Naive thymus-derived CD8-positive, alpha-beta T cell (primary cell): ENCODE measurements at regions not wholly inside any gene's neighbourhood (a gene's known extent, or its start where the extent isn't known, plus 50 kb on each side); places are given as distances from the start of the nearest gene placed in this dataset.
"Not testable (repeated sequence)": the region's sequence is repeated elsewhere in the genome, so short reads cannot be mapped to it uniquely, and the experiment has no call there.

Source experiments
- ATAC-seq, 2 donors: fragments of 150-1000 bp; cut with Tn5 transposase in 1 of 2; sonication (Bioruptor Pico), chemical (Tn5 transposase) in 1 of 2; 1 replicate in 1 of 2; 2 replicates in 1 of 2; pipeline ENCODE4 v1.10.0; 2021; ENCODE audit warnings: mild to moderate bottlenecking in 2 of 2, moderate library complexity in 2 of 2
- POLR2A ChIA-PET: fragments of 350-600 bp; sonication (Branson Sonifier 250); formaldehyde crosslinking; loops from one replicate; lab custom pipeline; 2021; ENCODE audit warnings: antibody characterized with exemption; lab: Charles Lee
- DNase-seq, 10 donors: peaks; one replicate each; pipeline versions ENCODE4 v3.0.0 to v3.0.0-alpha.2; 2020 to 2022
- H3K27ac Mint-ChIP-seq, 10 donors: one replicate each; pipeline ENCODE4 v1.8.0; 2020 to 2022; ENCODE audit warnings: mild to moderate bottlenecking in 10 of 10, mixed read lengths in 10 of 10, moderate library complexity in 4 of 10, inconsistent platforms in 1 of 10
- H3K27me3 Mint-ChIP-seq, 5 donors: one replicate each; pipeline ENCODE4 v1.8.0; 2021 to 2022; ENCODE audit warnings: mixed read lengths in 5 of 5
- H3K36me3 Mint-ChIP-seq, 3 donors: one replicate each; pipeline ENCODE4 v1.8.0; 2020 to 2022; ENCODE audit warnings: mixed read lengths in 3 of 3, mild to moderate bottlenecking in 2 of 3, inconsistent platforms in 1 of 3
- H3K4me1 Mint-ChIP-seq, 4 donors: one replicate each; pipeline ENCODE4 v1.8.0; 2021 to 2022; ENCODE audit warnings: mixed read lengths in 4 of 4
- H3K4me3 Mint-ChIP-seq, 10 donors: one replicate each; pipeline ENCODE4 v1.8.0; 2020 to 2022; ENCODE audit warnings: mild to moderate bottlenecking in 10 of 10, mixed read lengths in 10 of 10, moderate library complexity in 6 of 10, inconsistent platforms in 1 of 10
- H3K9me3 Mint-ChIP-seq, 9 donors: one replicate each; pipeline ENCODE4 v1.8.0; 2020 to 2022; ENCODE audit warnings: mixed read lengths in 9 of 9, mild to moderate bottlenecking in 3 of 9, inconsistent platforms in 1 of 9, moderate library complexity in 1 of 9

GRCh38 chr4:49117951-49118350 is 131.9 kb downstream of the CWH43 start:
- H3K36me3 Mint-ChIP-seq = peaks cover 0 to 35% (median 15%) of the 10 kb centered on the region in 3 donors
- ATAC-seq, H3K4me3 Mint-ChIP-seq, H3K27me3 Mint-ChIP-seq, POLR2A ChIA-PET, DNase-seq, H3K27ac Mint-ChIP-seq: not testable (repeated sequence)
- H3K9me3 Mint-ChIP-seq = peaks cover 17 to 80% (median 61%) of the 10 kb centered on the region in 9 donors
- H3K4me1 Mint-ChIP-seq = peaks cover 0 to 17% (median 2%) of the 10 kb centered on the region in 4 donors

- Mint-ChIP-seq H3K4me1 (peaks cover 0 to 17% (median 2%) of the 10 kb centered on the region in 4 donors), H3K9me3 (peaks cover 17 to 78% (median 60%) of the 10 kb centered on the region in 9 donors), H3K36me3 (peaks cover 0 to 35% (median 15%) of the 10 kb centered on the region in 3 donors)
- H3K27ac Mint-ChIP-seq, H3K4me3 Mint-ChIP-seq, H3K27me3 Mint-ChIP-seq, POLR2A ChIA-PET: not testable (repeated sequence)
- ATAC-seq = peak in 1 of 2 donors; percentile 61
- peak in 1 of 10 donors; percentile 61 for DNase-seq
Observed at GRCh38 chr4:49118379-49119212, 132.5 kb downstream of the CWH43 start.

GRCh38 chr4:49119345-49119744 is 133.3 kb downstream of the CWH43 start:
- ATAC-seq, H3K4me3 Mint-ChIP-seq, H3K27ac Mint-ChIP-seq, H3K27me3 Mint-ChIP-seq, DNase-seq, POLR2A ChIA-PET: not testable (repeated sequence)
- Mint-ChIP-seq H3K9me3 (peaks cover 17 to 73% (median 56%) of the 10 kb centered on the region in 9 donors), H3K36me3 (peaks cover 0 to 33% (median 15%) of the 10 kb centered on the region in 3 donors), H3K4me1 (peaks cover 0 to 17% (median 2%) of the 10 kb centered on the region in 4 donors)

GRCh38 chr4:49120042-49120779 is 134.1 kb downstream of the CWH43 start:
- H3K27ac Mint-ChIP-seq, ATAC-seq, H3K4me3 Mint-ChIP-seq, DNase-seq, POLR2A ChIA-PET, H3K27me3 Mint-ChIP-seq: not testable (repeated sequence)
- Mint-ChIP-seq H3K4me1 (peaks cover 0 to 17% (median 2%) of the 10 kb centered on the region in 4 donors), H3K9me3 (peaks cover 17 to 64% (median 49%) of the 10 kb centered on the region in 9 donors), H3K36me3 (peaks cover 0 to 30% (median 15%) of the 10 kb centered on the region in 3 donors)

- POLR2A ChIA-PET, H3K27ac Mint-ChIP-seq, H3K4me3 Mint-ChIP-seq, H3K27me3 Mint-ChIP-seq, DNase-seq: not testable (repeated sequence)
- peaks cover 0 to 17% (median 2%) of the 10 kb centered on the region in 4 donors for H3K4me1 Mint-ChIP-seq
- peaks cover 0 to 30% (median 15%) of the 10 kb centered on the region in 3 donors for H3K36me3 Mint-ChIP-seq
- peaks cover 17 to 58% (median 49%) of the 10 kb centered on the region in 9 donors for H3K9me3 Mint-ChIP-seq
- peak in 1 of 2 donors; percentile 15 for ATAC-seq
Observed at GRCh38 chr4:49120804-49121203, 134.7 kb downstream of the CWH43 start.

GRCh38 chr4:49126443-49126842 is 140.4 kb downstream of the CWH43 start:
- not testable (repeated sequence) for H3K4me1 Mint-ChIP-seq, ATAC-seq

GRCh38 chr4:49126858-49127257 is 140.8 kb downstream of the CWH43 start:
- POLR2A ChIA-PET, H3K27me3 Mint-ChIP-seq, H3K4me3 Mint-ChIP-seq, H3K36me3 Mint-ChIP-seq, H3K4me1 Mint-ChIP-seq, DNase-seq, H3K27ac Mint-ChIP-seq, ATAC-seq: not testable (repeated sequence)
- peaks cover 0 to 27% (median 10%) of the 10 kb centered on the region in 9 donors for H3K9me3 Mint-ChIP-seq

More at GRCh38 chr4:49126443-49126842, 140.4 kb downstream of the CWH43 start:
- H3K27ac Mint-ChIP-seq, H3K27me3 Mint-ChIP-seq, H3K4me3 Mint-ChIP-seq, DNase-seq, POLR2A ChIA-PET, H3K36me3 Mint-ChIP-seq: not testable (repeated sequence)
- peaks cover 0 to 24% (median 7%) of the 10 kb centered on the region in 9 donors for H3K9me3 Mint-ChIP-seq

- H3K9me3 Mint-ChIP-seq = peaks cover 0 to 28% (median 5%) of the 10 kb centered on the region in 9 donors
- H3K27me3 Mint-ChIP-seq, H3K4me1 Mint-ChIP-seq, H3K27ac Mint-ChIP-seq, POLR2A ChIA-PET, ATAC-seq, H3K4me3 Mint-ChIP-seq, DNase-seq, H3K36me3 Mint-ChIP-seq: not testable (repeated sequence)
Observed at GRCh38 chr4:49129385-49129784, 143.3 kb downstream of the CWH43 start.

- H3K4me3 Mint-ChIP-seq, H3K27me3 Mint-ChIP-seq, H3K27ac Mint-ChIP-seq, POLR2A ChIA-PET, H3K4me1 Mint-ChIP-seq, DNase-seq, H3K36me3 Mint-ChIP-seq, ATAC-seq: not testable (repeated sequence)
- peaks cover 0 to 30% (median 6%) of the 10 kb centered on the region in 9 donors for H3K9me3 Mint-ChIP-seq
Observed at GRCh38 chr4:49129870-49130269, 143.8 kb downstream of the CWH43 start.

GRCh38 chr4:49130724-49131123 is 144.6 kb downstream of the CWH43 start:
- POLR2A ChIA-PET, H3K4me3 Mint-ChIP-seq, H3K36me3 Mint-ChIP-seq, H3K4me1 Mint-ChIP-seq, H3K27me3 Mint-ChIP-seq, H3K27ac Mint-ChIP-seq, ATAC-seq, DNase-seq: not testable (repeated sequence)
- H3K9me3 Mint-ChIP-seq = peaks cover 0 to 31% (median 7%) of the 10 kb centered on the region in 9 donors

GRCh38 chr4:49137043-49137442 is 151.0 kb downstream of the CWH43 start:
- H3K27ac Mint-ChIP-seq, POLR2A ChIA-PET, H3K36me3 Mint-ChIP-seq, H3K27me3 Mint-ChIP-seq, DNase-seq, H3K4me1 Mint-ChIP-seq, H3K4me3 Mint-ChIP-seq: not testable (repeated sequence)
- peaks cover 0 to 33% (median 18%) of the 10 kb centered on the region in 9 donors for H3K9me3 Mint-ChIP-seq
- ATAC-seq = peak in 1 of 2 donors; percentile 43

GRCh38 chr4:49137961-49138360 is 151.9 kb downstream of the CWH43 start:
- H3K4me3 Mint-ChIP-seq, ATAC-seq, H3K4me1 Mint-ChIP-seq, H3K27me3 Mint-ChIP-seq, DNase-seq, POLR2A ChIA-PET, H3K27ac Mint-ChIP-seq: not testable (repeated sequence)
- H3K9me3 Mint-ChIP-seq = peaks cover 0 to 37% (median 21%) of the 10 kb centered on the region in 9 donors
- peaks cover 0 to 11% (median 6%) of the 10 kb centered on the region in 3 donors for H3K36me3 Mint-ChIP-seq
